ENCODE measurements at regions not wholly inside any gene's neighbourhood (a gene's known extent, or its start where the extent isn't known, plus 50 kb on each side); places are given as distances from the start of the nearest gene placed in this dataset.

- TF ChIP-seq, protein P1, sequence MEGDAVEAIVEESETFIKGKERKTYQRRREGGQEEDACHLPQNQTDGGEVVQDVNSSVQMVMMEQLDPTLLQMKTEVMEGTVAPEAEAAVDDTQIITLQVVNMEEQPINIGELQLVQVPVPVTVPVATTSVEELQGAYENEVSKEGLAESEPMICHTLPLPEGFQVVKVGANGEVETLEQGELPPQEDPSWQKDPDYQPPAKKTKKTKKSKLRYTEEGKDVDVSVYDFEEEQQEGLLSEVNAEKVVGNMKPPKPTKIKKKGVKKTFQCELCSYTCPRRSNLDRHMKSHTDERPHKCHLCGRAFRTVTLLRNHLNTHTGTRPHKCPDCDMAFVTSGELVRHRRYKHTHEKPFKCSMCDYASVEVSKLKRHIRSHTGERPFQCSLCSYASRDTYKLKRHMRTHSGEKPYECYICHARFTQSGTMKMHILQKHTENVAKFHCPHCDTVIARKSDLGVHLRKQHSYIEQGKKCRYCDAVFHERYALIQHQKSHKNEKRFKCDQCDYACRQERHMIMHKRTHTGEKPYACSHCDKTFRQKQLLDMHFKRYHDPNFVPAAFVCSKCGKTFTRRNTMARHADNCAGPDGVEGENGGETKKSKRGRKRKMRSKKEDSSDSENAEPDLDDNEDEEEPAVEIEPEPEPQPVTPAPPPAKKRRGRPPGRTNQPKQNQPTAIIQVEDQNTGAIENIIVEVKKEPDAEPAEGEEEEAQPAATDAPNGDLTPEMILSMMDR (IDR thresholded peaks at IDR 0.05; ENCODE audit: low read depth, low read length, poor library complexity, severe bottlenecking): no peak
- no peak for TF ChIP-seq EZH2phosphoT487 (IDR thresholded peaks at IDR 0.05; ENCODE audit: borderline replicate concordance, low read length)
These were observed 926.6 kb upstream of the AUTS2 start for GRCh38 chr7:68671671-68672070.

Data from DOHH2 (cell line).